OCI-LY1 (cell line): ENCODE measurements at regions not wholly inside any gene's neighbourhood (a gene's known extent, or its start where the extent isn't known, plus 50 kb on each side); places are given as distances from the start of the nearest gene placed in this dataset.

Experiments used
- H2AFZ ChIP-seq: fragments of 200-600 bp; sonication (generic), shearing (Covaris generic); 2 replicates; pipeline ENCODE4 v1.6.0; 2014; ENCODE audit warnings: antibody characterized with exemption, mild to moderate bottlenecking, low read length
- H3F3A ChIP-seq: fragments of 200-600 bp; sonication (generic), shearing (Covaris generic); 2 replicates; pipeline ENCODE4 v1.6.0; 2014; ENCODE audit warnings: mild to moderate bottlenecking, antibody characterized with exemption, low read length, moderate library complexity; ENCODE audit not compliant: insufficient read depth
- H3K27ac ChIP-seq: fragments of 200-600 bp; sonication (generic); 2 replicates; pipeline ENCODE4 v1.5.1; 2014; ENCODE audit warnings: low read length, mixed run types, mild to moderate bottlenecking, low read depth; ENCODE audit not compliant: poor library complexity, severe bottlenecking
- H3K27me3 ChIP-seq: fragments of 200-600 bp; sonication (generic); 2 replicates; pipeline ENCODE4 v1.6.0; 2014; ENCODE audit warnings: antibody characterized with exemption, mild to moderate bottlenecking, low read length, moderate library complexity; ENCODE audit not compliant: insufficient read depth
- H3K36me3 ChIP-seq: fragments of 200-600 bp; sonication (generic); 2 replicates; pipeline ENCODE4 v1.6.1; 2014; ENCODE audit warnings: mild to moderate bottlenecking, antibody characterized with exemption, low read length, moderate library complexity, mixed read lengths; ENCODE audit not compliant: insufficient read depth
- H3K4me1 ChIP-seq: fragments of 200-600 bp; sonication (generic); 2 replicates; pipeline ENCODE4 v1.5.1; 2014; ENCODE audit warnings: mild to moderate bottlenecking, low read length, moderate library complexity; ENCODE audit not compliant: insufficient read depth, severe bottlenecking
- H3K4me2 ChIP-seq: fragments of 200-600 bp; sonication (generic), shearing (Covaris generic); 2 replicates; pipeline ENCODE4 v1.6.1; 2014; ENCODE audit warnings: low read length
- H3K4me3 ChIP-seq: fragments of 200-600 bp; sonication (generic); 2 replicates; pipeline ENCODE4 v1.5.1; 2014; ENCODE audit warnings: low read length, low read depth, mild to moderate bottlenecking, mixed read lengths; ENCODE audit not compliant: poor library complexity, severe bottlenecking
- H3K79me2 ChIP-seq: fragments of 200-600 bp; shearing (Covaris generic); 2 replicates; pipeline ENCODE4 v1.6.1; 2016; ENCODE audit warnings: mixed run types, low read length, mixed read lengths; ENCODE audit not compliant: insufficient read depth
- H3K9ac ChIP-seq: fragments of 200-600 bp; sonication (generic), shearing (Covaris generic); 2 replicates; pipeline ENCODE4 v1.6.1; 2014; ENCODE audit warnings: mild to moderate bottlenecking, low read length, mixed read lengths
- H3K9me2 ChIP-seq: fragments of 200-600 bp; sonication (generic), shearing (Covaris generic); 2 replicates; pipeline ENCODE4 v1.6.1; 2014; ENCODE audit warnings: low read depth, mild to moderate bottlenecking, low read length, mixed read lengths
- H3K9me3 ChIP-seq: fragments of 200-600 bp; shearing (Covaris generic); 2 replicates; pipeline ENCODE4 v1.6.1; 2014; ENCODE audit warnings: low read length, mixed read lengths
- H4K20me1 ChIP-seq: fragments of 200-600 bp; sonication (generic), shearing (Covaris generic); 2 replicates; pipeline ENCODE4 v1.6.0; 2016; ENCODE audit warnings: mild to moderate bottlenecking, low read length; ENCODE audit not compliant: insufficient read depth
- CTCF ChIP-seq: fragments of 200-600 bp; sonication (generic), shearing (Covaris generic); IDR thresholded peaks from 2 replicates; pipeline ENCODE4 v1.5.1; 2017; ENCODE audit warnings: mild to moderate bottlenecking, antibody characterized with exemption, low read length, moderate library complexity, mixed read lengths
- EZH2 ChIP-seq: fragments of 200-600 bp; sonication (generic), shearing (Covaris generic); IDR thresholded peaks from 2 replicates; pipeline ENCODE4 v1.8.0; 2017; ENCODE audit warnings: borderline replicate concordance, mixed run types, mild to moderate bottlenecking, antibody characterized with exemption, low read length, moderate library complexity, mixed read lengths

- no peak overlapping the region for H2AFZ ChIP-seq
- H3K27me3 ChIP-seq: no peaks in the 10 kb centered on the region
- no peaks in the 10 kb centered on the region; the same call in 1 of the 2 replicates for H3K36me3 ChIP-seq
- H3K4me3 ChIP-seq: no peak overlapping the region
- H3K79me2 ChIP-seq: no peaks in the 10 kb centered on the region
- peak overlapping the region; percentile 98 for H3K27ac ChIP-seq
- no peaks in the 10 kb centered on the region for H4K20me1 ChIP-seq
- H3K9me3 ChIP-seq: no peaks in the 10 kb centered on the region
- H3K9me2 ChIP-seq: no peaks in the 10 kb centered on the region
- no peaks in the 10 kb centered on the region for H3F3A ChIP-seq
- peak overlapping the region; percentile 61 for H3K4me2 ChIP-seq
- TF ChIP-seq CTCF (no peak), EZH2 (no peak)
- peaks cover 49% of the 10 kb centered on the region for H3K4me1 ChIP-seq
- peak overlapping the region; percentile 70 for H3K9ac ChIP-seq
These were observed 1165.3 kb downstream of the TBC1D22A start for GRCh38 chr22:47927648-47928210.

- Histone ChIP-seq H3K36me3 (no peaks in the 10 kb centered on the region; the same call in 1 of the 2 replicates), H3K27me3 (no peaks in the 10 kb centered on the region), H3K79me2 (no peaks in the 10 kb centered on the region), H3K9ac (no peak overlapping the region), H3K27ac (peak overlapping the region; percentile 100), H3K4me1 (peaks cover 62% of the 10 kb centered on the region), H3F3A (no peaks in the 10 kb centered on the region), H3K9me2 (no peaks in the 10 kb centered on the region), H3K4me3 (no peak overlapping the region), H3K4me2 (no peak overlapping the region), H4K20me1 (no peaks in the 10 kb centered on the region), H3K9me3 (no peaks in the 10 kb centered on the region), H2AFZ (no peak overlapping the region)
- no peak for TF ChIP-seq EZH2
- no peak for TF ChIP-seq CTCF
These were observed 1160.6 kb downstream of the TBC1D22A start for GRCh38 chr22:47923011-47923427.

GRCh38 chr22:47921906-47922305 is 1159.5 kb downstream of the TBC1D22A start:
- no peaks in the 10 kb centered on the region for H3K9me3 ChIP-seq

More at GRCh38 chr22:47921906-47922305, 1159.5 kb downstream of the TBC1D22A start:
- no peaks in the 10 kb centered on the region for H3F3A ChIP-seq
- H3K27me3 ChIP-seq: no peaks in the 10 kb centered on the region
- no peaks in the 10 kb centered on the region for H3K79me2 ChIP-seq
- no peaks in the 10 kb centered on the region; the same call in 1 of the 2 replicates for H3K36me3 ChIP-seq
- H2AFZ ChIP-seq: no peak overlapping the region
- H4K20me1 ChIP-seq: no peaks in the 10 kb centered on the region
- no peak overlapping the region; the same call in 1 of the 2 replicates for H3K9ac ChIP-seq
- no peaks in the 10 kb centered on the region for H3K9me2 ChIP-seq
- TF ChIP-seq EZH2: no peak
- TF ChIP-seq CTCF: no peak
- no peak overlapping the region for H3K4me3 ChIP-seq
- H3K27ac ChIP-seq: peak overlapping the region; percentile 100
- peaks cover 62% of the 10 kb centered on the region for H3K4me1 ChIP-seq
- no peak overlapping the region for H3K4me2 ChIP-seq
